Activated CD4-positive, CD25-positive, alpha-beta regulatory T cell (primary cell): ENCODE measurements at regions not wholly inside any gene's neighbourhood (a gene's known extent, or its start where the extent isn't known, plus 50 kb on each side); places are given as distances from the start of the nearest gene placed in this dataset.

ENCODE experiments used
- DNase-seq, 4 experiments: peaks; one replicate each; lab custom pipeline; 2025; lab: John Stamatoyannopoulos, UW

- DNase-seq = no peak
Observed at GRCh38 chr5:152337484-152337883, 67.6 kb downstream of the NMUR2 start.

- DNase-seq = no peak
Observed at GRCh38 chr5:152335461-152335860, 69.6 kb downstream of the NMUR2 start.

- DNase-seq = no peak
Observed at GRCh38 chr5:152332716-152333460, 72.2 kb downstream of the NMUR2 start.

- DNase-seq = no peak
Observed at GRCh38 chr5:152331718-152332117, 73.4 kb downstream of the NMUR2 start.

- DNase-seq = no peak
Observed at GRCh38 chr5:152331006-152331405, 74.1 kb downstream of the NMUR2 start.

- no peak for DNase-seq
Observed at GRCh38 chr5:152329761-152330283, 75.3 kb downstream of the NMUR2 start.

GRCh38 chr5:152329207-152329606, 75.9 kb downstream of the NMUR2 start:
- no peak for DNase-seq

- no peak for DNase-seq
Observed at GRCh38 chr5:152315942-152316341, 89.1 kb downstream of the NMUR2 start.

- no peak for DNase-seq
Observed at GRCh38 chr5:152314196-152314829, 90.8 kb downstream of the NMUR2 start.

- no peak for DNase-seq
Observed at GRCh38 chr5:152309926-152310450, 95.1 kb downstream of the NMUR2 start.

- DNase-seq = no peak
Observed at GRCh38 chr5:152306386-152306785, 98.7 kb downstream of the NMUR2 start.

GRCh38 chr5:152305525-152305924, 99.6 kb downstream of the NMUR2 start:
- DNase-seq = no peak

- DNase-seq = no peak
Observed at GRCh38 chr5:152303841-152304240, 101.2 kb downstream of the NMUR2 start.

- no peak for DNase-seq
Observed at GRCh38 chr5:152297866-152298265, 107.2 kb downstream of the NMUR2 start.

- DNase-seq = no peak
Observed at GRCh38 chr5:152293189-152293588, 111.9 kb downstream of the NMUR2 start.

- no peak for DNase-seq
Observed at GRCh38 chr5:152290181-152290580, 114.9 kb downstream of the NMUR2 start.

GRCh38 chr5:152288917-152289595, 116.0 kb downstream of the NMUR2 start:
- DNase-seq = no peak

- no peak for DNase-seq
Observed at GRCh38 chr5:152288499-152288898, 116.6 kb downstream of the NMUR2 start.

GRCh38 chr5:152285764-152286163, 119.3 kb downstream of the NMUR2 start:
- no peak for DNase-seq

GRCh38 chr5:152282331-152282730, 122.7 kb downstream of the NMUR2 start:
- no peak for DNase-seq

GRCh38 chr5:152277936-152278335, 127.1 kb downstream of the NMUR2 start:
- no peak for DNase-seq

- no peak for DNase-seq
Observed at GRCh38 chr5:152274224-152274623, 130.9 kb downstream of the NMUR2 start.

- no peak for DNase-seq
Observed at GRCh38 chr5:152271420-152271819, 133.7 kb downstream of the NMUR2 start.
